ENCODE measurements at regions not wholly inside any gene's neighbourhood (a gene's known extent, or its start where the extent isn't known, plus 50 kb on each side); places are given as distances from the start of the nearest gene placed in this dataset.
A peak's percentile ranks its signal among the peaks of the same experiment; 100 is the strongest.
"Not testable (repeated sequence)": the region's sequence is repeated elsewhere in the genome, so short reads cannot be mapped to it uniquely, and the experiment has no call there.

DNA sequence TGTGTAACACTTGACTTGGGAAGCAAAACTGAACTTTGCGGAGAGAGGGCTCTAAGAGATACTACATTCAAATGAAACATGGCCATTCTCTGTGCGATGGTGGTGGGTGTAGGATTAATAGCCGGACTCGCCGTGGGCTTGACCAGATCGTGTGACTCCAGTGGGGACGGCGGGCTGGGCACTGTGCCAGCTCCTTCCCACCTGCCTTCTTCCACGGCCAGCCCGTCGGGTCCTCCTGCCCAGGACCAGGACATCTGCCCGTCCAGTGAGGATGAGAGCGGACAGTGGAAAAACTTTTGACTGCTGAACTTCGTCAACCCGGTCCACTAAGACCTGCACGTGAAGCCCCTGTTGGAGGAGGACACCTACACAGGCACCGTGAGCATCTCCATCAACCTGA is 137.4 kb downstream of the OR4C45 start:
- TF ChIP-seq, protein P1, sequence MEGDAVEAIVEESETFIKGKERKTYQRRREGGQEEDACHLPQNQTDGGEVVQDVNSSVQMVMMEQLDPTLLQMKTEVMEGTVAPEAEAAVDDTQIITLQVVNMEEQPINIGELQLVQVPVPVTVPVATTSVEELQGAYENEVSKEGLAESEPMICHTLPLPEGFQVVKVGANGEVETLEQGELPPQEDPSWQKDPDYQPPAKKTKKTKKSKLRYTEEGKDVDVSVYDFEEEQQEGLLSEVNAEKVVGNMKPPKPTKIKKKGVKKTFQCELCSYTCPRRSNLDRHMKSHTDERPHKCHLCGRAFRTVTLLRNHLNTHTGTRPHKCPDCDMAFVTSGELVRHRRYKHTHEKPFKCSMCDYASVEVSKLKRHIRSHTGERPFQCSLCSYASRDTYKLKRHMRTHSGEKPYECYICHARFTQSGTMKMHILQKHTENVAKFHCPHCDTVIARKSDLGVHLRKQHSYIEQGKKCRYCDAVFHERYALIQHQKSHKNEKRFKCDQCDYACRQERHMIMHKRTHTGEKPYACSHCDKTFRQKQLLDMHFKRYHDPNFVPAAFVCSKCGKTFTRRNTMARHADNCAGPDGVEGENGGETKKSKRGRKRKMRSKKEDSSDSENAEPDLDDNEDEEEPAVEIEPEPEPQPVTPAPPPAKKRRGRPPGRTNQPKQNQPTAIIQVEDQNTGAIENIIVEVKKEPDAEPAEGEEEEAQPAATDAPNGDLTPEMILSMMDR (conservative IDR thresholded peaks at IDR 0.05): no peak
- no peak overlapping the region for H3K27ac ChIP-seq

DNA sequence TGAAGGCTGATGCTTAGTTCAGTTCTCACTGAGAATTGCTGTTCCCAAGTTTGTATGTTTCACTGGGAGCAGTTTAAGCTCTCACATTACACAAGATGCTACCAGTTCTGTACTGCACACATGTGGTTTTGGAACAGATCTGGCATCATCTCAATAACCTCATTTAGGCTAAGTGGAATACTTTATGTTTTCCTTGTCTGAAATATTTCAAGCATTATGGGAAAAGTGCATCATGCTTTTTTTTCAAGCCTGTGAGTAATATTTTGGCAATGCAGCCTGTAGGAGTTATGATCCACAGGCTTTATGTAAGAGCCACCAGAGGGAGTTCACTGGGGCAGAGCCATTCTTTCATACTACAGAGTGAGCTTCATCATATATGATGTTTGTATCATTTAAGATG is 141.5 kb downstream of the OR4C45 start:
- TF ChIP-seq, protein P1 (conservative IDR thresholded peaks at IDR 0.05): peak; percentile 54

DNA sequence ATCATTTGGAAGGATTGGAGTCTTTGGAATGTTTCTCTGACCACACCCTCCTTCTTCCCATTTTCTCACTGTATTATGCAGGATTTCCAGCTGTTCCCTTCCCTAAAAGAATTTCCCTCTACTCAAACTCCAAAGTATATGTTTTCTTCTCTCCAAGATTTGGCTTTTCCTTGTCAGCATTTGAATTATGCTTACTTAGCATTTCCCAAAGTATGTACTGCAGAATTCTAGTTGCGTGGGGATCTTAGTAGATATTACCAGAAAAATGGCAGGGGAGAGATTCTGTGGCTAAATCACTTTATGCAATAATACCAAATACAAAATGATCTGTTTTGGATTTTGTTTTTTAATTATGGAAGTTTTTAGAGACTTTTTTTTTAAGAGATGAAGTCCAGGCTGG is 142.3 kb downstream of the OR4C45 start:
- TF ChIP-seq, protein P1 (conservative IDR thresholded peaks at IDR 0.05): no peak
- H3K27ac ChIP-seq: no peak overlapping the region

More for the DNA sequence above, 141.5 kb downstream of the OR4C45 start:
- H3K27ac ChIP-seq: no peak overlapping the region

DNA sequence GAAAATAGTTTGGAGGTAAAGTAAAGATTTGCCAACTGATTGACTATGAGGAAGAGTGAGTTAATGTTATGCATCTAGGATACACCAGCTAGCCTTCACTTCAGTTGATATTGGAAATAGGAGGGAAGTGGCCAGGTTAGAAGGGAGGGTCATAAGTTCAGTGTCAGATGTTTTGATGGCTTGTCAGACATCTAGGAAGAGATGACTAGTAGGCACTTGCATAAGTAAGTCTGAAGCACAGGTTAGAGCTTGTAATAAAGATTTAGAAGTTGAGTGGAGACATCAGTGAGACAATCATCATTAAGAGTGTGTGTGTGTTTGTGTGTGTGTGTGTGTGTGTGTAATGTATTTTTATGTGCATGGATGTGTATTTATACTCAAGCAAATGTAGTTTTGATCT is 146.1 kb downstream of the OR4C45 start:
- TF ChIP-seq, protein P1 (conservative IDR thresholded peaks at IDR 0.05): no peak
- no peak overlapping the region for H3K27ac ChIP-seq

DNA sequence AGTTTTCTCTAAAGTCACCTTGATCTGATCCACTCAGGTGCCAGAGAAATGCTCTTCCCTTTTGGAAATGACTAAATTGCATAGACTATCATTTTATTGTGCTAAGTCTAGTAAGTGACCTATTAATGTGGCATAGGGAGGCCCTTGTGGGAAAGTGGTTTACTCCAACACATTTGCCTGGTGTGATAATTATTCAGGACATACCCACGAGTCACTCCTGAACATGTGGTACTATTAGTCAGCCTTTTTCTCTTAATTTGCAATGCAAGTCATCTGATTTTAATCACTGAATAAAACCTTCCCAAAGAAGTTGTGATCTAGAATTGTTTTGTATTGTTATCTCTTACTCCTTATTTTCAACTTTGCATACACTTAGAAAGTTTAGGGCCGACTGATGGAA is 148.7 kb downstream of the OR4C45 start:
- TF ChIP-seq, protein P1 (conservative IDR thresholded peaks at IDR 0.05): no peak
- H3K27ac ChIP-seq: no peak overlapping the region

DNA sequence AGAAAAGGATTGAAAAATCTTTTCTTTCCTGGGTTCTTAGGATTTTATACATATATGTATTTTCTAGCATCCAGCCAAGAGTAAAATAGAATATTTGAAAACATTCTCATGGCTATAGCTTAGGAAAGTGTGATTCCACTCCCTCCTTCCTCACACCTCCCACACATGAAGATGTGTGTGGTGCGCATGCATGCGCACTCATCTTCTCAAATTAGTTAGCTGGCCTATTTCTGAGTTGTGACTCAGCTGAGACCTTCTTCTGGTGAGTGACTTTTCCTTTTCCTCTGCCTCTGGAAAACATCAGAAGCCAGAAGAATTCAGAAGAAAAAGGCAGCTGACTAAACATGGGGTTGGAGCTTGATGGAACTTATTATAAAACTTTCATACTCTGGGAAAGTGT is 149.8 kb downstream of the OR4C45 start:
- TF ChIP-seq, protein P1 (conservative IDR thresholded peaks at IDR 0.05): no peak

DNA sequence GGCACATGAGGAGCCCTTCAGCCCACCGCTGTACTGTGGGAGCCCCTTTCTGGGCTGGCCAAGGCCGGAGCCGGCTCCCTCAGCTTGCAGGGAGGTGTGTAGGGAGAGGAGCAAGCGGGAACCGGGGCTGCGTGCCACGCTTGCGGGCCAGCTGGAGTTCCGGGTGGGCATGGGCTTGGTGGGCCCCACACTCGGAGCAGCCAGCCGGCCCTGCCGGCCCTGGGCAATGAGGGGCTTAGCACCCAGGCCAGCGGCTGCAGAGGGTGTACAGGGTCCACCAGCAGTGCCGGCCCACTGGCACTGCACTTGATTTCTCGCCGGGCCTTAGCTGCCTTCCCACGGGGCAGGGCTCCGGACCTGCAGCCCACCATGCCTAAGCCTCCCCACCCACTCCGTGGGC is 150.5 kb downstream of the OR4C45 start:
- H3K27ac ChIP-seq: not testable (repeated sequence)

More for the DNA sequence above, 149.8 kb downstream of the OR4C45 start:
- H3K27ac ChIP-seq: no peak overlapping the region

DNA sequence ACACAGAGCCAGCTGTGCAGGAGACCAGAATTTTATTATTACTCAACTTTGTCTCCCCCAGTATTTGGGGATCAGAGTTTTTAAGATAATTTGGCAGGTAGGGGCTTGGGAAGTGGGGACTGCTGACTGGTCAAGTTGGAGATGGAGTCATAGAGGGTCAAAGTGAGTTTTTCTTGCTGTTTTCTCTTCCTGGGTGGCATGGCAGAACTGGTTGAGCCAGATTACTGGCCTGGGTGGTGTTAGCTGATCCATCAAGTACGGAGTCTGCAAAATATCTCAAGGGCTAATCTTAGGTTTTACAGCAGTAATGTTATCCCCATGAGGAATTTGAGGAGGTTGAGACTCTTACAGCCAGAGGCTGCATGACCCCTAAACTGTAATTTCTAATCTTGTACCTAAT is 153.5 kb downstream of the OR4C45 start:
- TF ChIP-seq, protein P1 (conservative IDR thresholded peaks at IDR 0.05): no peak
- H3K27ac ChIP-seq: no peak overlapping the region
